8988T (cell line): ENCODE measurements at regions not wholly inside any gene's neighbourhood (a gene's known extent, or its start where the extent isn't known, plus 50 kb on each side); places are given as distances from the start of the nearest gene placed in this dataset.

Source experiments
- DNase-seq: peaks from one replicate; pipeline ENCODE4 v3.0.0; 2011

GRCh38 chr1:201690528-201690927 lies 138.4 kb upstream of the IPO9 start:
- no peak for DNase-seq

- DNase-seq = no peak
Observed at GRCh38 chr1:201691716-201692554, 137.0 kb upstream of the IPO9 start.

- DNase-seq = no peak
Observed at GRCh38 chr1:201692555-201693394, 136.2 kb upstream of the IPO9 start.

- no peak for DNase-seq
Observed at GRCh38 chr1:201693890-201694607, 134.9 kb upstream of the IPO9 start.

- no peak for DNase-seq
Observed at GRCh38 chr1:201694608-201695335, 134.2 kb upstream of the IPO9 start.

GRCh38 chr1:201695607-201696006 lies 133.3 kb upstream of the IPO9 start:
- no peak for DNase-seq

GRCh38 chr1:201696217-201696761 lies 132.7 kb upstream of the IPO9 start:
- DNase-seq = no peak

- DNase-seq = no peak
Observed at GRCh38 chr1:201697174-201697573, 131.8 kb upstream of the IPO9 start.

- DNase-seq = no peak
Observed at GRCh38 chr1:201701831-201702230, 127.1 kb upstream of the IPO9 start.

GRCh38 chr1:201702936-201703335 lies 126.0 kb upstream of the IPO9 start:
- no peak for DNase-seq

GRCh38 chr1:201703621-201704438 lies 125.1 kb upstream of the IPO9 start:
- peak; percentile 82 for DNase-seq

GRCh38 chr1:201704439-201704792 lies 124.5 kb upstream of the IPO9 start:
- DNase-seq = no peak

- no peak for DNase-seq
Observed at GRCh38 chr1:201705389-201705788, 123.6 kb upstream of the IPO9 start.

GRCh38 chr1:201706109-201706508 lies 122.8 kb upstream of the IPO9 start:
- DNase-seq = no peak

- DNase-seq = no peak
Observed at GRCh38 chr1:201707027-201707426, 121.9 kb upstream of the IPO9 start.

GRCh38 chr1:201707656-201708055 lies 121.3 kb upstream of the IPO9 start:
- no peak for DNase-seq

GRCh38 chr1:201708085-201708512 lies 120.9 kb upstream of the IPO9 start:
- no peak for DNase-seq

GRCh38 chr1:201708691-201709090 lies 120.3 kb upstream of the IPO9 start:
- no peak for DNase-seq

GRCh38 chr1:201709564-201710295 lies 119.2 kb upstream of the IPO9 start:
- peak; percentile 69 for DNase-seq
